ENCODE measurements at regions not wholly inside any gene's neighbourhood (a gene's known extent, or its start where the extent isn't known, plus 50 kb on each side); places are given as distances from the start of the nearest gene placed in this dataset.

- TF ChIP-seq USF1 (CRISPR knock-in tag; IDR thresholded peaks at IDR 0.05) (no peak), TEAD4 (CRISPR knock-in tag; IDR thresholded peaks at IDR 0.05) (no peak), ATF2 (CRISPR knock-in tag; IDR thresholded peaks at IDR 0.05; ENCODE audit: borderline replicate concordance, low read depth) (no peak), FOXP1 (CRISPR knock-in tag; IDR thresholded peaks at IDR 0.05; ENCODE audit: borderline replicate concordance) (no peak), STAT6 (CRISPR knock-in tag; conservative IDR thresholded peaks at IDR 0.05; ENCODE audit: low read depth) (no peak), SP1 (CRISPR knock-in tag; conservative IDR thresholded peaks at IDR 0.05) (no peak)
Observed at GRCh38 chr7:130872756-130873448, 138.9 kb upstream of the KLF14 start.

Measured in WTC11 (cell line).